Stomach (tissue), 4 donors: ENCODE measurements at regions not wholly inside any gene's neighbourhood (a gene's known extent, or its start where the extent isn't known, plus 50 kb on each side); places are given as distances from the start of the nearest gene placed in this dataset.

Experiments
- POLR2A ChIP-seq, 4 donors: fragments of 450-650 bp; IDR thresholded peaks; one replicate each; pipeline ENCODE4 v1.6.1; 2016; ENCODE audit warnings: antibody characterized with exemption in 4 of 4, control low read depth in 2 of 4, mild to moderate bottlenecking in 1 of 4, moderate library complexity in 1 of 4
- TF ChIP-seq, protein P1 (sequence below), 7 experiments: fragments of 450-650 bp in 4 of 7; fragments of 200-600 bp in 3 of 7; sonication (generic) in 3 of 7; IDR thresholded peaks; one replicate each; pipeline ENCODE4 v1.5.1; 2016 to 2019; ENCODE audit warnings: antibody characterized with exemption in 7 of 7, control low read depth in 2 of 7, mild to moderate bottlenecking in 1 of 7

DNA sequence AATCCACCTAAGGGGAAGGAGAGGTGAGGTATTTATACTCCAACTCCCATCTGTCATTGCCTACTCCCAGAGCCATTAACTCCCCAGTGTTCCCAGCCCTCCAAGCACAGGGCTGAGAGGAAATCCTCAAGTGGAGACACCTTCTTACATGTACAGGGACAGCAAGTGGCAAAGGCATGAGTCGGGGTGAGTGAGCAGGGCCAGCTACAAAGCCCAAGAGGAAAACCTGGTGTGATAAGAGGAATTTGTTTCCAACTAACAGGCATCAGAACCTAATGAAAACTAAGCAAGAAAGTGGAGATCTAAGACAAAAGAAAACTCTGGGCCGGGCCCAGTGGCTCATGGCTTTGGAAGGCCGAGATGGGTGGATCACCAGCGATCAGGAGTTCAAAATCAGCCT is 70.0 kb upstream of the SRSF6 start:
- TF ChIP-seq, protein P1, sequence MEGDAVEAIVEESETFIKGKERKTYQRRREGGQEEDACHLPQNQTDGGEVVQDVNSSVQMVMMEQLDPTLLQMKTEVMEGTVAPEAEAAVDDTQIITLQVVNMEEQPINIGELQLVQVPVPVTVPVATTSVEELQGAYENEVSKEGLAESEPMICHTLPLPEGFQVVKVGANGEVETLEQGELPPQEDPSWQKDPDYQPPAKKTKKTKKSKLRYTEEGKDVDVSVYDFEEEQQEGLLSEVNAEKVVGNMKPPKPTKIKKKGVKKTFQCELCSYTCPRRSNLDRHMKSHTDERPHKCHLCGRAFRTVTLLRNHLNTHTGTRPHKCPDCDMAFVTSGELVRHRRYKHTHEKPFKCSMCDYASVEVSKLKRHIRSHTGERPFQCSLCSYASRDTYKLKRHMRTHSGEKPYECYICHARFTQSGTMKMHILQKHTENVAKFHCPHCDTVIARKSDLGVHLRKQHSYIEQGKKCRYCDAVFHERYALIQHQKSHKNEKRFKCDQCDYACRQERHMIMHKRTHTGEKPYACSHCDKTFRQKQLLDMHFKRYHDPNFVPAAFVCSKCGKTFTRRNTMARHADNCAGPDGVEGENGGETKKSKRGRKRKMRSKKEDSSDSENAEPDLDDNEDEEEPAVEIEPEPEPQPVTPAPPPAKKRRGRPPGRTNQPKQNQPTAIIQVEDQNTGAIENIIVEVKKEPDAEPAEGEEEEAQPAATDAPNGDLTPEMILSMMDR (IDR thresholded peaks at IDR 0.05): no peak
- no peak for TF ChIP-seq POLR2A (IDR thresholded peaks at IDR 0.05)
